NT2/D1 (cell line): ENCODE measurements at regions not wholly inside any gene's neighbourhood (a gene's known extent, or its start where the extent isn't known, plus 50 kb on each side); places are given as distances from the start of the nearest gene placed in this dataset.

Source experiments
- DNase-seq: peaks from one replicate; pipeline ENCODE4 v3.0.0-alpha.2; 2011; ENCODE audit warnings: low read depth, low spot score
- H3K27me3 ChIP-seq: 2 replicates; pipeline ENCODE4 v1.6.0; 2011; ENCODE audit warnings: mild to moderate bottlenecking; ENCODE audit not compliant: insufficient read length, insufficient read depth
- H3K36me3 ChIP-seq: 2 replicates; pipeline ENCODE4 v1.6.1; 2011; ENCODE audit warnings: mild to moderate bottlenecking, low read length, mixed read lengths; ENCODE audit not compliant: insufficient read depth, insufficient read length
- H3K4me1 ChIP-seq: 2 replicates; pipeline ENCODE4 v1.5.1; 2011; ENCODE audit not compliant: insufficient read depth, insufficient read length
- H3K4me3 ChIP-seq: 2 replicates; pipeline ENCODE4 v1.5.1; 2011; ENCODE audit warnings: low read depth; ENCODE audit not compliant: insufficient read length
- H3K9ac ChIP-seq: 2 replicates; pipeline ENCODE4 v1.6.0; 2011; ENCODE audit warnings: low read depth; ENCODE audit not compliant: insufficient read length
- H3K9me3 ChIP-seq: 2 replicates; pipeline ENCODE4 v1.5.1; 2011; ENCODE audit warnings: mild to moderate bottlenecking, low read length; ENCODE audit not compliant: insufficient read depth
- SUZ12 ChIP-seq: IDR thresholded peaks from 2 replicates; pipeline ENCODE4 v1.6.1; 2011; ENCODE audit not compliant: insufficient read length, insufficient read depth; ENCODE audit errors: extremely low read depth
- YY1 ChIP-seq: IDR thresholded peaks from 2 replicates; pipeline ENCODE4 v1.6.1; 2011; ENCODE audit not compliant: insufficient read length, insufficient read depth
- ZNF274 ChIP-seq: IDR thresholded peaks from 2 replicates; pipeline ENCODE4 v1.6.1; 2011; ENCODE audit warnings: mild to moderate bottlenecking, low read depth, low read length

GRCh38 chr7:22563032-22563501, 63.1 kb upstream of the STEAP1B start:
- peak overlapping the region; percentile 66 for H3K9ac ChIP-seq
- no peak overlapping the region for H3K4me3 ChIP-seq
- H3K36me3 ChIP-seq = no peaks in the 10 kb centered on the region
- H3K4me1 ChIP-seq = peaks cover 26% of the 10 kb centered on the region
- no peaks in the 10 kb centered on the region for H3K27me3 ChIP-seq
- DNase-seq = no peak
- H3K9me3 ChIP-seq = no peaks in the 10 kb centered on the region
- no peak for TF ChIP-seq YY1
- TF ChIP-seq SUZ12 = no peak
- TF ChIP-seq ZNF274 = no peak

GRCh38 chr7:22561895-22562593, 62.1 kb upstream of the STEAP1B start:
- Histone ChIP-seq H3K9me3 (no peaks in the 10 kb centered on the region), H3K36me3 (no peaks in the 10 kb centered on the region), H3K4me1 (peaks cover 26% of the 10 kb centered on the region), H3K27me3 (no peaks in the 10 kb centered on the region), H3K4me3 (peak overlapping the region; percentile 15), H3K9ac (peak overlapping the region; percentile 54)
- no peak for DNase-seq
- TF ChIP-seq YY1 (no peak), ZNF274 (no peak), SUZ12 (no peak)

GRCh38 chr7:22561321-22561811, 61.4 kb upstream of the STEAP1B start:
- peak; percentile 92 for DNase-seq
- peaks cover 26% of the 10 kb centered on the region for H3K4me1 ChIP-seq
- H3K9me3 ChIP-seq = no peaks in the 10 kb centered on the region
- H3K36me3 ChIP-seq = no peaks in the 10 kb centered on the region
- no peaks in the 10 kb centered on the region for H3K27me3 ChIP-seq
- TF ChIP-seq SUZ12 = no peak
- TF ChIP-seq ZNF274 = no peak
- TF ChIP-seq YY1 = no peak
- H3K9ac ChIP-seq = peak overlapping the region; percentile 54
- peak overlapping the region; percentile 15 for H3K4me3 ChIP-seq

- no peak for TF ChIP-seq YY1
- Histone ChIP-seq H3K4me1 (peaks cover 16% of the 10 kb centered on the region), H3K27me3 (no peaks in the 10 kb centered on the region), H3K9ac (peak overlapping the region; percentile 61), H3K36me3 (no peaks in the 10 kb centered on the region), H3K4me3 (no peak overlapping the region), H3K9me3 (no peaks in the 10 kb centered on the region)
- peak; percentile 85 for DNase-seq
These were observed 60.0 kb upstream of the STEAP1B start for GRCh38 chr7:22559829-22560489.

DNA sequence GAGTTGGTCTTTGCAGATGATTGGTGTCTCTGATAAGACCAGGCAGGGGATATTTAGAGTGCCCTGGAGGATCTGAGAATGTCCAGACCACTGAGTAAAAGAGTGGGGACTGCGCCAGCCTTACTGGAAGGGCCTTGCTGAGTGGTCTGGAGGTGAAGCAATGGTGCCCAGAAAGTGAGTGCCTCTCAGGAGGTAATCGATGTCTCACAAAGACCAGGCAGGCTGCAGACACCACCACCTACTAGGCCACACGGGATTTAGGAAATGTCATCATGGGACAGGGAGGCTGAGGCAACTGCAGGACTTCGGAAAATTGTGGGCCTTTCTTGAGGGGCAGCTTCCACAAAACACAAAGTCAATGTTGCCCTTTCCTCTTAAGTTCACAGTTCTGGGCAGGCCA, 57.2 kb upstream of the STEAP1B start:
- no peak overlapping the region for H3K9ac ChIP-seq
- no peaks in the 10 kb centered on the region for H3K4me1 ChIP-seq
- TF ChIP-seq SUZ12 = no peak
- TF ChIP-seq YY1 = no peak
- TF ChIP-seq ZNF274 = no peak
- DNase-seq = no peak
- no peaks in the 10 kb centered on the region for H3K9me3 ChIP-seq
- H3K36me3 ChIP-seq = no peaks in the 10 kb centered on the region
- H3K4me3 ChIP-seq = no peak overlapping the region
- H3K27me3 ChIP-seq = no peaks in the 10 kb centered on the region

- TF ChIP-seq SUZ12 (no peak), YY1 (no peak), ZNF274 (no peak)
- no peaks in the 10 kb centered on the region for H3K36me3 ChIP-seq
- DNase-seq = no peak
- H3K27me3 ChIP-seq = no peaks in the 10 kb centered on the region
- no peaks in the 10 kb centered on the region for H3K9me3 ChIP-seq
- H3K4me3 ChIP-seq = no peak overlapping the region
- no peaks in the 10 kb centered on the region for H3K4me1 ChIP-seq
- H3K9ac ChIP-seq = no peak overlapping the region
These were observed 55.5 kb upstream of the STEAP1B start for GRCh38 chr7:22555476-22555875.

GRCh38 chr7:22554184-22554583, 54.2 kb upstream of the STEAP1B start:
- no peaks in the 10 kb centered on the region for H3K36me3 ChIP-seq
- no peak overlapping the region for H3K4me3 ChIP-seq
- DNase-seq = no peak
- no peaks in the 10 kb centered on the region for H3K27me3 ChIP-seq
- H3K4me1 ChIP-seq = no peaks in the 10 kb centered on the region
- no peak for TF ChIP-seq SUZ12
- no peak for TF ChIP-seq ZNF274
- H3K9ac ChIP-seq = no peak overlapping the region
- H3K9me3 ChIP-seq = no peaks in the 10 kb centered on the region
